ENCODE measurements at regions not wholly inside any gene's neighbourhood (a gene's known extent, or its start where the extent isn't known, plus 50 kb on each side); places are given as distances from the start of the nearest gene placed in this dataset.

GRCh38 chr3:150216041-150216811 is 191.9 kb upstream of the TSC22D2 start:
- Histone ChIP-seq H3K4me3 (ENCODE audit: low read depth, low read length) (no peak overlapping the region), H3K27me3 (ENCODE audit: control insufficient read depth, insufficient read depth, low read length) (no peaks in the 10 kb centered on the region), H3K36me3 (ENCODE audit: control insufficient read depth, insufficient read depth, low read length) (no peaks in the 10 kb centered on the region)
- TF ChIP-seq CTCF (IDR thresholded peaks at IDR 0.05; ENCODE audit: insufficient read depth, low read depth, low read length), result peak; percentile 25
- ChIA-PET CTCF (interaction anchor here (0.7 to 5.9 kb wide), 8 partner anchors 12 to 408 kb away, joined by 3 to 38 read pairs (median 4); no protein-coding TSS in a partner anchor), POLR2A (no interaction called here)
- no peak for DNase-seq (ENCODE audit: low read depth)

- H3K4me3 ChIP-seq (ENCODE audit: low read depth, low read length), result no peak overlapping the region
- POLR2A ChIA-PET, result no interaction called here
- no peaks in the 10 kb centered on the region for H3K27me3 ChIP-seq (ENCODE audit: control insufficient read depth, insufficient read depth, low read length)
- H3K36me3 ChIP-seq (ENCODE audit: control insufficient read depth, insufficient read depth, low read length), result no peaks in the 10 kb centered on the region
- no peak for TF ChIP-seq CTCF (IDR thresholded peaks at IDR 0.05; ENCODE audit: insufficient read depth, low read depth, low read length)
- CTCF ChIA-PET, result interaction anchor here (1.1 to 5.9 kb wide), 8 partner anchors 9 to 408 kb away, joined by 3 to 38 read pairs (median 4); no protein-coding TSS in a partner anchor
- no peak for DNase-seq (ENCODE audit: low read depth)
These were observed 192.5 kb upstream of the TSC22D2 start for GRCh38 chr3:150215616-150216015.

- no peaks in the 10 kb centered on the region for H3K36me3 ChIP-seq (ENCODE audit: control insufficient read depth, insufficient read depth, low read length)
- no peak overlapping the region for H3K4me3 ChIP-seq (ENCODE audit: low read depth, low read length)
- ChIA-PET CTCF (interaction anchor here (1.2 kb wide), 1 partner anchor 416 kb away, joined by 3 read pairs; no protein-coding TSS in a partner anchor), POLR2A (no interaction called here)
- no peak for DNase-seq (ENCODE audit: low read depth)
- no peaks in the 10 kb centered on the region for H3K27me3 ChIP-seq (ENCODE audit: control insufficient read depth, insufficient read depth, low read length)
- no peak for TF ChIP-seq CTCF (IDR thresholded peaks at IDR 0.05; ENCODE audit: insufficient read depth, low read depth, low read length)
These were observed 194.5 kb upstream of the TSC22D2 start for GRCh38 chr3:150213577-150213976.

- no peaks in the 10 kb centered on the region for H3K36me3 ChIP-seq (ENCODE audit: control insufficient read depth, insufficient read depth, low read length)
- ChIA-PET POLR2A (no interaction called here), CTCF (interaction anchor here (1.3 to 1.8 kb wide), 3 partner anchors 14 to 244 kb away, joined by 3 to 6 read pairs (median 6); no protein-coding TSS in a partner anchor)
- no peak for DNase-seq (ENCODE audit: low read depth)
- H3K4me3 ChIP-seq (ENCODE audit: low read depth, low read length), result no peak overlapping the region
- TF ChIP-seq CTCF (IDR thresholded peaks at IDR 0.05; ENCODE audit: insufficient read depth, low read depth, low read length), result no peak
- H3K27me3 ChIP-seq (ENCODE audit: control insufficient read depth, insufficient read depth, low read length), result no peaks in the 10 kb centered on the region
These were observed 197.5 kb upstream of the TSC22D2 start for GRCh38 chr3:150210461-150211110.

- Histone ChIP-seq H3K36me3 (ENCODE audit: control insufficient read depth, insufficient read depth, low read length) (no peaks in the 10 kb centered on the region), H3K27me3 (ENCODE audit: control insufficient read depth, insufficient read depth, low read length) (no peaks in the 10 kb centered on the region), H3K4me3 (ENCODE audit: low read depth, low read length) (no peak overlapping the region)
- ChIA-PET CTCF (interaction anchor here (0.6 to 0.7 kb wide), 2 partner anchors 130 to 296 kb away, joined by 3 read pairs; no protein-coding TSS in a partner anchor), POLR2A (no interaction called here)
- TF ChIP-seq CTCF (IDR thresholded peaks at IDR 0.05; ENCODE audit: insufficient read depth, low read depth, low read length), result no peak
- DNase-seq (ENCODE audit: low read depth), result no peak
These were observed 204.8 kb upstream of the TSC22D2 start for GRCh38 chr3:150203273-150203672.
